ENCODE measurements at regions not wholly inside any gene's neighbourhood (a gene's known extent, or its start where the extent isn't known, plus 50 kb on each side); places are given as distances from the start of the nearest gene placed in this dataset.

GRCh38 chr9:81492710-81493447, 196.5 kb downstream of the TLE1 start:
- TF ChIP-seq CTCF (optimal IDR thresholded peaks at IDR 0.05 in 1 of 3, IDR thresholded peaks at IDR 0.05 in 1 of 3, conservative IDR thresholded peaks at IDR 0.05 in 1 of 3; ENCODE audit: extremely low read depth in 1 of 3, insufficient read depth in 2 of 3, low read length in 3 of 3) (no peak), EZH2 (IDR thresholded peaks at IDR 0.05; ENCODE audit: low read length) (no peak)
